Heart left ventricle (tissue), 13 donors: ENCODE measurements at regions not wholly inside any gene's neighbourhood (a gene's known extent, or its start where the extent isn't known, plus 50 kb on each side); places are given as distances from the start of the nearest gene placed in this dataset.

Experiments
- CTCF ChIP-seq, 12 donors: fragments of 200-600 bp; sonication (generic) in 4 of 12; IDR thresholded peaks; one replicate each; pipeline versions ENCODE4 v1.5.0 to v1.8.0; 2018 to 2022; ENCODE audit warnings: antibody characterized with exemption in 12 of 12, mild to moderate bottlenecking in 5 of 12
- POLR2A ChIP-seq, 2 donors: fragments of 450-650 bp; IDR thresholded peaks; one replicate each; pipeline ENCODE4 v1.6.1; 2017; ENCODE audit warnings: antibody characterized with exemption in 2 of 2, mild to moderate bottlenecking in 2 of 2, moderate library complexity in 2 of 2
- donor health status: ischemic (EF 13 %, LVEDD 7.1; RV severe dilation, severe dysfunction).
- donor health status: DM: no; HTN: yes; CAD: no.
- donor health status: DM: no; HTN: no; CAD: no.
- donor health status: ischemic (EF 25% LVEDD 6.9; RV normal size, moderate dysfunction).
- donor health status: ischemic (EF 25% LVEDD 5.7; RV mildly dilated, moderate dysfunction).
- donor health status: ischemic (EF 35%, LVEDD 5.7; RV mildly dilated, moderate dysfunction).
- donor health status: nonischemic (EF 11% LVEDD 7.7; RV severe dilation, severe dysfunction).
- donor health status: DM: yes; HTN: yes; CAD: no.
- donor health status: PGD.
- donor health status: ischemic (EF 29% LVEDD 5.4; RV normal size, mild dysfunction).
- donor health status: nonischemic (EF 23%, LVEDD 6.1; RV moderate dilation, normal function).

GRCh38 chr1:199404976-199405375 lies 622.5 kb upstream of the NR5A2 start:
- TF ChIP-seq CTCF (IDR thresholded peaks at IDR 0.05), result no peak
- TF ChIP-seq POLR2A (IDR thresholded peaks at IDR 0.05), result no peak
